Endodermal cell (in vitro differentiated cells): ENCODE measurements at regions not wholly inside any gene's neighbourhood (a gene's known extent, or its start where the extent isn't known, plus 50 kb on each side); places are given as distances from the start of the nearest gene placed in this dataset.

Experiments used
- DNase-seq: peaks from one replicate; pipeline ENCODE4 v3.0.0-alpha.2; 2017
- H3K27ac ChIP-seq: 2 replicates; pipeline ENCODE4 v1.5.1; 2013; ENCODE audit warnings: mild to moderate bottlenecking, low read depth, low read length, moderate library complexity
- H3K27me3 ChIP-seq: 2 replicates; pipeline ENCODE4 v1.6.1; 2013; ENCODE audit warnings: mild to moderate bottlenecking, low read length, moderate library complexity; ENCODE audit not compliant: insufficient read depth, control insufficient read depth, poor library complexity, severe bottlenecking
- H3K36me3 ChIP-seq: 2 replicates; pipeline ENCODE4 v1.7.0; 2013; ENCODE audit warnings: mild to moderate bottlenecking, low read length, moderate library complexity; ENCODE audit not compliant: control insufficient read depth, insufficient read depth
- H3K4me1 ChIP-seq: one replicate; pipeline ENCODE4 v1.7.0; 2013; ENCODE audit warnings: low read length; ENCODE audit not compliant: control insufficient read depth, insufficient read depth
- H3K4me3 ChIP-seq: 2 replicates; pipeline ENCODE4 v1.5.1; 2013; ENCODE audit warnings: mild to moderate bottlenecking, low read length, moderate library complexity
- H3K9ac ChIP-seq: 2 replicates; pipeline ENCODE4 v1.6.1; 2013; ENCODE audit warnings: mild to moderate bottlenecking, low read length, moderate library complexity; ENCODE audit not compliant: poor library complexity, severe bottlenecking; ENCODE audit errors: extremely low read depth
- H3K9me3 ChIP-seq: 2 replicates; pipeline ENCODE4 v1.6.1; 2013; ENCODE audit warnings: mild to moderate bottlenecking, low read length, moderate library complexity; ENCODE audit not compliant: control insufficient read depth
- H3K27ac Mint-ChIP-seq: 2 replicates; pipeline ENCODE4 v1.8.0; 2020; ENCODE audit warnings: mixed read lengths
- H3K27me3 Mint-ChIP-seq: 2 replicates; pipeline ENCODE4 v1.8.0; 2021; ENCODE audit warnings: mild to moderate bottlenecking, mixed read lengths; ENCODE audit not compliant: insufficient read depth
- H3K36me3 Mint-ChIP-seq: 2 replicates; pipeline ENCODE4 v1.8.0; 2020; ENCODE audit warnings: low read depth, mixed read lengths
- H3K4me1 Mint-ChIP-seq: 2 replicates; pipeline ENCODE4 v1.8.0; 2020; ENCODE audit warnings: mixed read lengths
- H3K4me3 Mint-ChIP-seq: 2 replicates; pipeline ENCODE4 v1.8.0; 2020; ENCODE audit warnings: mild to moderate bottlenecking, moderate library complexity, mixed read lengths
- H3K9me3 Mint-ChIP-seq: 2 replicates; pipeline ENCODE4 v1.8.0; 2020; ENCODE audit warnings: mild to moderate bottlenecking, mixed read lengths
- CTCF ChIP-seq: fragments of 200-600 bp; sonication (generic); conservative IDR thresholded peaks from 2 replicates; pipeline ENCODE4 v1.5.0; 2021; ENCODE audit warnings: antibody characterized with exemption, mild to moderate bottlenecking
- WGBS, 2 experiments: methylation state at CpG; one replicate each; pipeline versions ENCODE4 v1.1.5 to v1.1.7; 2013; ENCODE audit warnings: missing lambda C conversion rate in 2 of 2, mixed read lengths in 1 of 2; ENCODE audit not compliant: insufficient coverage in 1 of 2, insufficient read length in 1 of 2; 5-methylcytosine and 5-hydroxymethylcytosine counted together

- Mint-ChIP-seq H3K27me3 (no peaks in the 10 kb centered on the region), H3K36me3 (no peaks in the 10 kb centered on the region), H3K9me3 (no peaks in the 10 kb centered on the region), H3K27ac (no peak overlapping the region), H3K4me3 (no peak overlapping the region), H3K4me1 (no peaks in the 10 kb centered on the region)
- H3K27ac ChIP-seq = no peak overlapping the region
- TF ChIP-seq CTCF = no peak
- H3K9ac ChIP-seq = no peak overlapping the region
- no peaks in the 10 kb centered on the region for H3K9me3 ChIP-seq
- H3K4me3 ChIP-seq = no peak overlapping the region
- no peaks in the 10 kb centered on the region for H3K27me3 ChIP-seq
- DNase-seq = no peak
- 91 to 100% methylated on average over 2 to 3 of the region's 3 CpGs for WGBS, 2 experiments
- H3K4me1 ChIP-seq = no peaks in the 10 kb centered on the region
- no peaks in the 10 kb centered on the region for H3K36me3 ChIP-seq
Observed at GRCh38 chr3:166223120-166223519, 385.9 kb upstream of the BCHE start.

- Mint-ChIP-seq H3K4me3 (no peak overlapping the region), H3K27me3 (no peaks in the 10 kb centered on the region), H3K36me3 (no peaks in the 10 kb centered on the region), H3K4me1 (peaks cover 10% of the 10 kb centered on the region), H3K9me3 (no peaks in the 10 kb centered on the region), H3K27ac (peak overlapping the region; percentile 49)
- Histone ChIP-seq H3K27me3 (no peaks in the 10 kb centered on the region), H3K9me3 (no peaks in the 10 kb centered on the region), H3K36me3 (no peaks in the 10 kb centered on the region), H3K4me1 (no peaks in the 10 kb centered on the region), H3K27ac (no peak overlapping the region), H3K9ac (no peak overlapping the region), H3K4me3 (no peak overlapping the region)
- WGBS, 2 experiments = 79 to 100% methylated on average over 2 to 4 of the region's 4 CpGs
- DNase-seq = peak; percentile 36
- no peak for TF ChIP-seq CTCF
Observed at GRCh38 chr3:166211451-166211850, 374.2 kb upstream of the BCHE start.

- Histone ChIP-seq H3K36me3 (no peaks in the 10 kb centered on the region), H3K4me3 (no peak overlapping the region), H3K4me1 (no peaks in the 10 kb centered on the region), H3K27ac (no peak overlapping the region), H3K9me3 (no peaks in the 10 kb centered on the region), H3K27me3 (no peaks in the 10 kb centered on the region), H3K9ac (no peak overlapping the region)
- DNase-seq = no peak
- Mint-ChIP-seq H3K9me3 (no peaks in the 10 kb centered on the region), H3K4me1 (peaks cover 10% of the 10 kb centered on the region), H3K36me3 (no peaks in the 10 kb centered on the region), H3K4me3 (no peak overlapping the region), H3K27ac (no peak overlapping the region), H3K27me3 (no peaks in the 10 kb centered on the region)
- TF ChIP-seq CTCF = no peak
- WGBS, 2 experiments = 100% methylated on average over 1 of the region's 1 CpG; no CpG with 5 or more reads in 1 of the 2 experiments
Observed at GRCh38 chr3:166209701-166210100, 372.5 kb upstream of the BCHE start.
